ENCODE measurements at regions not wholly inside any gene's neighbourhood (a gene's known extent, or its start where the extent isn't known, plus 50 kb on each side); places are given as distances from the start of the nearest gene placed in this dataset.

- no peak for FAIRE-seq
Measured at GRCh38 chr14:54322246-54322645, 74.6 kb upstream of the CDKN3 start.

- no peak for FAIRE-seq
Measured at GRCh38 chr14:54322701-54323337, 74.0 kb upstream of the CDKN3 start.

GRCh38 chr14:54325766-54326165 is 71.0 kb upstream of the CDKN3 start:
- no peak for FAIRE-seq

GRCh38 chr14:54329082-54329695 is 67.6 kb upstream of the CDKN3 start:
- FAIRE-seq, result peak; percentile 96

GRCh38 chr14:54330876-54331275 is 65.9 kb upstream of the CDKN3 start:
- peak; percentile 93 for FAIRE-seq

- no peak for FAIRE-seq
Measured at GRCh38 chr14:54331516-54331915, 65.3 kb upstream of the CDKN3 start.

GRCh38 chr14:54332490-54332889 is 64.3 kb upstream of the CDKN3 start:
- no peak for FAIRE-seq

- peak; percentile 99 for FAIRE-seq
Measured at GRCh38 chr14:54333511-54333910, 63.3 kb upstream of the CDKN3 start.

GRCh38 chr14:54335569-54336155 is 61.1 kb upstream of the CDKN3 start:
- FAIRE-seq, result no peak

GRCh38 chr14:54337314-54337713 is 59.5 kb upstream of the CDKN3 start:
- FAIRE-seq, result no peak

- FAIRE-seq, result peak; percentile 91
Measured at GRCh38 chr14:54338696-54339317, 58.0 kb upstream of the CDKN3 start.

GRCh38 chr14:54339771-54340170 is 57.0 kb upstream of the CDKN3 start:
- FAIRE-seq, result no peak

- peak; percentile 84 for FAIRE-seq
Measured at GRCh38 chr14:54342806-54343205, 54.0 kb upstream of the CDKN3 start.

- FAIRE-seq, result peak; percentile 37
Measured at GRCh38 chr14:54343272-54344121, 53.3 kb upstream of the CDKN3 start.

GRCh38 chr14:54344445-54344844 is 52.4 kb upstream of the CDKN3 start:
- FAIRE-seq, result no peak

GRCh38 chr14:54346257-54346656 is 50.5 kb upstream of the CDKN3 start:
- FAIRE-seq, result no peak

Data from TTC549 (cell line).